Putamen (tissue), 1 donor: ENCODE measurements at regions not wholly inside any gene's neighbourhood (a gene's known extent, or its start where the extent isn't known, plus 50 kb on each side); places are given as distances from the start of the nearest gene placed in this dataset.
"Not testable (repeated sequence)": the region's sequence is repeated elsewhere in the genome, so short reads cannot be mapped to it uniquely, and the experiment has no call there.

Source experiments
- DNase-seq: peaks from one replicate; pipeline ENCODE4 v3.0.0-alpha.2; 2016; ENCODE audit warnings: low spot score

- DNase-seq, result no peak
These were observed 745.0 kb upstream of the AMELY start for GRCh38 chrY:7656596-7656995.

GRCh38 chrY:7654985-7655384 is 743.4 kb upstream of the AMELY start:
- no peak for DNase-seq

GRCh38 chrY:7649866-7650265 is 738.3 kb upstream of the AMELY start:
- DNase-seq, result not testable (repeated sequence)
